Right renal cortex interstitium (tissue), 3 donors: ENCODE measurements at regions not wholly inside any gene's neighbourhood (a gene's known extent, or its start where the extent isn't known, plus 50 kb on each side); places are given as distances from the start of the nearest gene placed in this dataset.
"Not testable (repeated sequence)": the region's sequence is repeated elsewhere in the genome, so short reads cannot be mapped to it uniquely, and the experiment has no call there.

ENCODE experiments used
- DNase-seq, 3 donors: peaks; one replicate each; pipeline ENCODE4 v3.0.0-alpha.2; 2013; ENCODE audit warnings: low read depth in 3 of 3, low spot score in 2 of 3

DNA sequence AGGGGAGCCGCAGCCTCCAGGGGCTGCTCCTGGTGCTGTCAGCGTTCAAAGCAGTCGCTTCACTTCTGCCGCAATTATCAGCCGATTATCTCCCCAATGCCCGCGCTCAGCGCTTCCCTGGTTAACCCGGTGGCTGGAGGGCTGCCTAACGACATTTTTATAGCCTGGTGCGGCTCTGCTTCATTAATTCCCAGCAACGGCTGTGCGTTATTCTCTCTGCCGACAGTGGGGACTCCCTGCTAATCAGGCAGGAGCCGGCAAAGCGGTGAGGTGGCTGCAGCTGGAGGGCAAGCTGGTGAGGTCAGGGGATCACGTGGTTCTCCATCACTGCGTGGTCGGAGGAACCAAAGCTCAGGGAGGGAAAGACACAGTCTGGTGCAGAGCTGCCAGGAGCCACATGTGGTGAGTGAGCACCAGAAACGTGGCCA, 62.9 kb downstream of the GLRX5 start:
- peak in 2 of 3 donors; percentile 17 to 43 for DNase-seq

GRCh38 chr14:95601650-95602049, 66.8 kb downstream of the GLRX5 start:
- DNase-seq: no peak

DNA sequence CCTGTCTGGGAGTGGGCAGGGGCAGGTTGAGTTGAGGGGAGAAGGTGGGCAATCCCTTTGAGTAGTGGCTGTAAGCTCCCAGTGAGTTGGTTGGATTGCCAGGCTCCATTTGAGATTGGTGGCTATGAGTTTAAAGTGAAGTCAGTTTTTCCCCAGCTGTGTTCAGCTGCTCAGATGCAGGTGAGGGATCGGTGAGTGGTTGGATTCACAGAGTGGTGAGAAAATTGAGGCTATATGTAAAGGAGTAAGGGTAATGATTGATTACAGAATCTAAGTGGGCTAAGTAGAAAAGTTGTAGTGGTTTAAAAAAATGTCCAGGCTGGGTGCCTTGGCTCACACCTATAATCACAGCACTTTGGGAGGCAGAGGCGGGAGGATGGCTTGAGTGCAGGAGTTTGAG, 68.6 kb downstream of the GLRX5 start:
- DNase-seq: no peak

- no peak for DNase-seq
Observed at GRCh38 chr14:95606266-95606665, 71.4 kb downstream of the GLRX5 start.

DNA sequence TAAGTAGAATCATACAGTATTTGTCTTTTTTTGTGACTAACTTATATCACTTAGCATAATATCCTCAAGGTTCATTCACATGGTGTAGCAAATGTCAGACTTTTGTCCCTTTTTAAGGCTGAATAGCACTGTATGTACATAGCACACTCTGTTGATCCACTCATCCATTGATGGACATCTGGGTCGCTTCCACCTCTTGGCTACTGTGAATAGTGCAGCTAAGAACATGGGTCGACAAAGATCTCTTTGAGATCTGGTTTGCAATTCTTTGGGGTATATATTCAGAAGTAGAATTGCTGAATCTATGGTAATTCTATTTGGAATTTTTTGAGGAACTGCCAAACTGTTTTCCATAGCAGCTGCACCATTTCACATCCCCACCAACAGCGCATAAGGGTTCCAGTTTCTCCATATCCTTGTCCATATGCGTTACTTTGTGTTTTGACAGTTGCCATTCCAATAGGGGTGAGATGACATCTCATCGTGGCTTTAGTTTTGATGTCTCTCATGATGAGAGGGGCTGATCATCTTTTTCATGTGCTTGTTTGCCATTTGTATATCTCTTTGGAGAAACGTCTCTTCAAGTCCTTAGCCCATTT, 73.9 kb downstream of the GLRX5 start:
- no peak for DNase-seq

DNA sequence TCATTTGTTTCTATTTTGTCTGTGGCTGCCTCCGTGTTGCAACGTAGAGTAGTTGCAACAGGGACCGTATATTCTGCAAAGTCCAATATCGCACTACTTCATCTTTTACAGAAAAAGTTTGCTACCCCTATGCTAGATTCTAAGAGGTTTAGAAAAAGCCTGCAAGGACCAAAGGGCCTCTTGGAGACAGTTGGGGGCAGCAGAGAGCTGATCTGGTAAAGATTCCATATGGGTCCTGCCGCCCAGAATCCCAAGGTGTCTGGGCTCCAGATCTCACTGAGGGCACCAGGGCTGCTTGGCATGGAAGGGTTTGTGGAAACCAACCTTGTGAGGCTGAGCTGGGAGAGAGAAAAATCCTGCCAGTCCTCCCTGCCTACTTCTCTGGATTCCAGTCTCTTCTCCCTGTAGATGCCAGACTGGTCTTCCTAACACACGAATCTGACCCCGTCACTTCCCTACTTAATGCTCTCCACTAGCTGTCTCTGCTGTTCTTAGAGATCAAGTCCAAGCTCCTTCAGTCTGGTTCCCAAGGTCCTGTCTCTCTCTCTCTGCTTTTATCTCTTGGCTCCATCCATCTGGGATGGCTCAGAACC, 74.6 kb downstream of the GLRX5 start:
- peak in 2 of 3 donors; percentile 27 to 31 for DNase-seq

DNA sequence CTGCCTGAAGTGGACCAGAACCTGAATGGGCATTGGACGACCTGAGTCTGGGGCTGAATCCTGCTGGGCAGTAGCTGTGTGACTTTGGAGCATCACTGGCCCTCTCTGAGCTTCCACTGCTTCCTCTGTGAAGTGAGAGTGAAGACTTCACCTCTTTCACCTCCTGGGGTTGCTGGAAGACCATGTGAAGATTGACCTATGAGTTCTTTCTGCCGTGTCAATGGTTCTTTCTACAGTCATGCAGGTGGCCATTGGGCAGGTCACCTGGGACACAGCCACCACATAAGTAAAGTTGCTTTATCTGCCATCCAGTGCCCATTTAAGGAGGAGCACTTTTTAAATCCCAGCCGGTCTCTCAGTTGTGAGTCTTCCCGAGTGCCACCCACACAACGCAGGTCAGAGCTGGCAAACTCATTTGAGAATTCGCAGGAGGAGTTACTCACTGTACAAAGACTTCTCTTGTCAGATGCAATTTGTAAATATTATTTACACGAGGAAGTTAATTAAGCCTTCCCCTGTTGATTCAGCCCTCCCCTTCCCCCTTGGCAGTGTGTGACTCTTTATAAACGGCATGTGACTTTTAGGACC, 74.8 kb upstream of the TCL1B start:
- DNase-seq: no peak

DNA sequence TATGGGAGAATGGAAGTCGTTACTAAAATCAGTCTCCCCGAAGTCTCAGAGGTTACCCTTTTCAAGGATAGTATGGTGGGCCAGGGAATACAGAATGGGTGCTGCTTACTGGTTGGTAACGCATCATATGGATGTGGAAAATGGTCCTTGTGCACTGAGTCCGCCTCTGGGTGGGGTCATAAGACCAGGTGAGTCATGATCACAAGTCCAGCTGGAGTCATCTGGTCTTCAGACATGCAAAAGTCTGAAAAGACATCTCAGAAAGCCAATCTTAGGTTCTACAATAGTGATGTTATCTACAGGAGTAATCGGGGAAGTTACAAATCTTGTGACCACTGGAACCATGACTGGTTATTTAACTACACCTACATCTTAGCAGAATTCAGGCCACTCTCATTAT, 71.9 kb upstream of the TCL1B start:
- DNase-seq: no peak

DNA sequence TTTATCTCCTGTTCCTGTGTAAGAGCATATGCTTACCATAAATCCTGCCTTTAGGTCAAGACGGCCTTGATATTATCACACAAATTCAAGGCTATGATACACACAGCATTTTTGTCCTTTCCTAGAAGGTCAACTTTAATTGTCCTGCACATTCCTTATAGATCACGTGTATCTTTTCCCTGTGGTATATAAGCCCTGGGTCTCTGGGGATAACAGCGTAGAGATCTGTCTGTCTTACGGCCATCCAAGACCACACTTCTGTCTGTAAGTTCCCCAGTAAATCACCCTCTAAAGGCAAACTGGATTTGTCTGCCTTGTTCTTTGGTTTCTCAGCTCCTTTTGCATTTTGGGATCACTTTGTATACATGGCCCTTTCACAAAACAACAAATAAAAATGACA, 69.5 kb upstream of the TCL1B start:
- no peak for DNase-seq

GRCh38 chr14:95619785-95620417, 66.3 kb upstream of the TCL1B start:
- DNase-seq: no peak

DNA sequence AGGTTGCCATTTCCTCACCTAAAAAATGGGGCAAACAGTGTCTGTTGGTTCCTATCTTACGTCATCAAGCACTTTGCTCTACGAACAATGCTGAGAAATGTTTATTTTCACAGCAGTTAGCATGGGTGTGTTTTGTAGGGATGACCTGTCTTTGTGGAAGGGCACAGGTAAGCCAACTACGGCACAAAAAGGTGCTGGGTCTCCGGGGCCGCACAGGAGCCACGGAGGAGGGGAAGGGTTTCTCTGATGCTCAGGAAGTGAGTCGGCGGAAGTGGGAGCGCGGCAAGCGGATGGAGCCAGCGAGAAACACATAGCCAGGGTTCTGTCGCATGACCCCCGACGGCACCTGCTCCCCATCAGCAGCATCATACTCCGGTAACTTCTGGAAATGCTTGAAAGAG, 65.6 kb upstream of the TCL1B start:
- DNase-seq: no peak

DNA sequence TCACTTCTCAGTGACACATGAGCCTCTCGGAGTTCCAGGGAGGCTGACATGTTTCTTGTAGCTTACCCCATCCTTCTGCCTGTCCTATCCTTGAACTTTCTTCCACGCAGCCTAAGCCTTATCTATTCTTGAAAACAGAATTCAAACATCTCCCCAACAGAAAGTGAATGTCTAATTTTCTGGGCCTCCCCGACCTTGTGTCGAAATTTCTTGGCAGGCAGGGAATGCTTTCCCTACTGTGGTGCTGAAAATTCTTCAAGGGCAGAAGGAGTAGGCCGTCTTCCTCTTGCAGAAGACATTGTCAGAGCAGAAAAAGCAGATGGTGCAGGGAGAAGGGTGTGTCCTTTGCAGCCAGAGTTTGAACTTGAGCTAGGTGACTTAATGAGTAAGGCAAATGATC, 63.0 kb upstream of the TCL1B start:
- DNase-seq: no peak

DNA sequence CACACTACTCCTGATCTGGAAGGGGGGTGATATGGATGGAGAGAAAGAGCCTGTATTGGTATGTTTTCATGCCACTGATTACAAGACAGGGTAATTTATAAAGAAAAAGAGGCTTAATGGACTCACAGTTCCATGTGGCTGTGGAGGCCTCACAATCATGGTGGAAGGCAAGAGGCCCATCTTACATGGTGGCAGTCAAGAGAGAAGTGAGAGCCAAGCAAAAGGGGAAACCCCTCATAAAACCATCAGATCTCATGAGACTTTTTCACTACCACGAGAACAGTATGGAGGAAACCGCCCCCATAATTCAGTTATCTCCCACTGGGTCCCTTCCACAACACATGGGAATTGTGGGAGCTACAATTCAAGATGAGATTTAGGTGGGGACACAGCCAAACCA, 60.5 kb upstream of the TCL1B start:
- not testable (repeated sequence) for DNase-seq

DNA sequence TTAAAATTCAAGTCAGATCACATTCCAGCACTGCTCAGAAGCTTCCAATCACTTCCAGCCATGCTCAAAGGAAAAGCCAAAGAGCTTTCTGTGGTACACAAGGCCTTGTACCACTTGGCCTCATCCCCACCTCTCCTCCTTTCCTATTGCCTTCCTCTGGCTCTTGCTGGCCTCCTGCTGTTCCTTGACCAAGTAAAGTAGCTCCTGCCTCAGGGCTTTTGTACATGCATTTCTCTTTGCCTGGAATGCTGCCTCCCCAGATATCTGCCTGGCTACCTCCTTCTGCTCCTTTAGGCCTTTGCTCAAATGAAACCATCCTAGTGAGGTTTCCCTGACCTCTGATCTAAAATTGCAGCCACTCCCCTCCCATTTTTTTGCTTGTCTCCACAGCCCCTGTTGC, 51.2 kb upstream of the TCL1B start:
- no peak for DNase-seq
